Sciatic nerve (tissue), 2 donors: ENCODE measurements at regions not wholly inside any gene's neighbourhood (a gene's known extent, or its start where the extent isn't known, plus 50 kb on each side); places are given as distances from the start of the nearest gene placed in this dataset.
"Not testable (repeated sequence)": the region's sequence is repeated elsewhere in the genome, so short reads cannot be mapped to it uniquely, and the experiment has no call there.

Experiments used
- ATAC-seq: fragments of 200-7000 bp; cut with Tn5 transposase; one replicate; pipeline ENCODE4 v1.9.1; 2020; ENCODE audit warnings: mild to moderate bottlenecking, moderate library complexity
- DNase-seq: peaks from one replicate; pipeline ENCODE4 v3.0.0-alpha.2; 2020; ENCODE audit warnings: low spot score
- intact Hi-C: fragments of 100-400 bp; cut with DNase I; formaldehyde crosslinking; loops from one replicate; pipeline ENCODE4 v1.14.2; 2022
- donor health status: DM: no; HTN: no; CAD: no.
- donor health status: DM: no; HTN: no; CAD: no.

DNA sequence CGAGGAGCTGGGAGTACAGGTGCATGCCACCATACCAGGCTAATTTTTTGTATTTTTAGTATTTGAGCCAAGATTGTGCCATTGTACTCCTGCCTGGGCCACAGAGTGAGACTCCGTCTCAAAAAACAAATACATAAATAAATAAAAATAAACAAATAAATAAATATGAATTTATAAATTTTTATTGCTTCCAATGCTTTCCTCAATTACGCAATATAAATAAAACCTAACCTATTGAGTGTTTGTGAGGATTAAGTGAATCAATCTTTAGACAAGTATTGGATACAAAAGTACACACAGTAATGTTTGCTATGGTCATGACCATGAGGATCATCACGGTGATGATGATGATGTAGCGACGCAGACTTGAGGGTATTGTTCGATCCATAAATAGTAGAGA lies 257.4 kb downstream of the ASXL3 start:
- intact Hi-C loops: no loop called here
- DNase-seq: no peak
- ATAC-seq: no peak

DNA sequence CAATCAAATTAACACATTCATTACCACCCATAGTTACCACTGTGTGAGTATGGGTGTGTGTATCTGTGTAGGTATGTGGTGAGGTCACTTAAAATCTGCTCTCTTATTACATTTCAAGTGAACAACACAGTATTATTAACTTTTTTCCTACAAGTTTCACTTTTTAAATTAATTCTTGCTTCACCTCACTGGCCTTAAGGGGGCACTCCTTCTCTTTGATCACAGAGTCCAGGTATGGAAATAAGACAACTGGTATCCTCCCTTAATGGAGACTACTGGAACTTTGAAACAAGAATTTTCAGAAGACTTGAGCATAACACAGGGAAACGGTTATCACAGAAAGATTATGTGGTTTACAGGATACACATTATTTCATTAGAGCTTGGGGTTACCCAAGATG lies 255.8 kb downstream of the ASXL3 start:
- ATAC-seq: no peak
- intact Hi-C loops: no loop called here
- DNase-seq: no peak

- DNase-seq: no peak
- intact Hi-C loops: no loop called here
- no peak for ATAC-seq
These were observed 253.4 kb downstream of the ASXL3 start for GRCh38 chr18:33831424-33831823.

DNA sequence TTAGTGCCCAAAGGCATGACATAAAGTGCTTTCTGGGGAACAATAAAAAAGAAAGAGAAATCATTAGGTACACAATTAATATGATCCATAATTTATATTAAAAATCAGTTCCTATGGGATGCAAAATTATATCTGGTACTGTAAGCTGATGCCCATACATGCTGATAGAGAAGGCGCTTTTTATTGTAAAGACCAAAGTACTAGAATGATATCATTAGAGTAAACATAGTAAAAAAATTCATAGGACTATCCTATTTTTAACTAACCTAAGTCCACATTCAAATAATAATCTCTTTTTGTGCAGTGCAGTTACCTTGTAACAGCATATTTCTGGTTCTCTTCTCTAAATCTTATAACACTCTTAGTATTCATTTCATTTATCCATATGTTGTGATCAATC lies 252.2 kb downstream of the ASXL3 start:
- DNase-seq: no peak
- no peak for ATAC-seq
- intact Hi-C loops: no loop called here

- DNase-seq (no peak), ATAC-seq (no peak)
- intact Hi-C loops: no loop called here
These were observed 250.9 kb downstream of the ASXL3 start for GRCh38 chr18:33828949-33829348.

GRCh38 chr18:33826151-33826550 lies 248.1 kb downstream of the ASXL3 start:
- DNase-seq: no peak
- ATAC-seq: no peak
- intact Hi-C loops: no loop called here

GRCh38 chr18:33821503-33821902 lies 243.5 kb downstream of the ASXL3 start:
- no peak for ATAC-seq

GRCh38 chr18:33820517-33821371 lies 242.7 kb downstream of the ASXL3 start:
- no peak for ATAC-seq
- DNase-seq: no peak
- intact Hi-C loops: no loop called here

More at GRCh38 chr18:33821503-33821902, 243.5 kb downstream of the ASXL3 start:
- intact Hi-C loops: no loop called here
- no peak for DNase-seq

- DNase-seq, intact Hi-C loops, ATAC-seq: not testable (repeated sequence)
These were observed 241.8 kb downstream of the ASXL3 start for GRCh38 chr18:33819692-33820343.

GRCh38 chr18:33818145-33818544 lies 240.1 kb downstream of the ASXL3 start:
- intact Hi-C loops: no loop called here
- ATAC-seq (no peak), DNase-seq (no peak)

DNA sequence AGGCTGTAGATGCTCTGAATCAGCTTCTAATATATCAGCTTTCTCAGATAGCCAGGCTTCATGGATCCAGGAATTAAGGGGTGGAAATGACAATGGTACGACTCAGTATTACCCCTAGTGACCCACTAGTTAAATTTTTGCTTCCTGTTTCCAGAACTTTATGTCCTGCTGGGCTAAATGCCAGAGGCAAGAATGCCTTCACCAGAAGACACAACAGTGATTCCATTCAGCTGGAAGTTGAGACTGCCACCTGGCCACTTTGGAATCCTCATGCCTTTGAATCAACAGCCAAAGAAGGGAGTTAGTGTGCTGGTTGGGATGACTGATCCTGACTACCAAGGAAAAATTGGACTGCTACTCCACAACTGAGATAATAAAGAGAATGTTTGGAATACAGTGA lies 239.1 kb downstream of the ASXL3 start:
- DNase-seq (no peak), ATAC-seq (no peak)
- intact Hi-C loops: no loop called here

- intact Hi-C loops: no loop called here
- no peak for ATAC-seq
- no peak for DNase-seq
These were observed 236.5 kb downstream of the ASXL3 start for GRCh38 chr18:33814546-33814945.

DNA sequence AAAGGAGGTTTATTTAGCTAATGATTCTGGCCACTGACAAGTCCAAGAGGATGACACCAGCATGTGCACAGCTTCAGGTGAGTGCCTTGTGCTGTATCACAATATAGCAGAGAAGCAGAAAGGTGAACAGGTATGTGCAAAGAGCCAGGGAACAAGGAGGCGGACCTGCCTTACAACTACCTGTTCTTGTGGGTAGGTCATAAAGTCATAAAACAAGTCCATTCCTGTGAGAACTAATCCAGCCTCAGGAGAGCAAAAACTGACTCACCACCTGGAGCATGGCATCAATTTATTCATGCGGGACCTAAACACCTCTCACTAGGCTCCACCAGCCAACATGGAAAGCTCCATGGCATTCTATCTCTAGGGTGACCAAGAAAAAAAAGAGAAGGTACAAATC lies 234.2 kb downstream of the ASXL3 start:
- no peak for DNase-seq
- ATAC-seq: no peak
- intact Hi-C loops: no loop called here

- intact Hi-C loops: no loop called here
- DNase-seq (no peak), ATAC-seq (no peak)
These were observed 227.6 kb downstream of the ASXL3 start for GRCh38 chr18:33805592-33805991.

DNA sequence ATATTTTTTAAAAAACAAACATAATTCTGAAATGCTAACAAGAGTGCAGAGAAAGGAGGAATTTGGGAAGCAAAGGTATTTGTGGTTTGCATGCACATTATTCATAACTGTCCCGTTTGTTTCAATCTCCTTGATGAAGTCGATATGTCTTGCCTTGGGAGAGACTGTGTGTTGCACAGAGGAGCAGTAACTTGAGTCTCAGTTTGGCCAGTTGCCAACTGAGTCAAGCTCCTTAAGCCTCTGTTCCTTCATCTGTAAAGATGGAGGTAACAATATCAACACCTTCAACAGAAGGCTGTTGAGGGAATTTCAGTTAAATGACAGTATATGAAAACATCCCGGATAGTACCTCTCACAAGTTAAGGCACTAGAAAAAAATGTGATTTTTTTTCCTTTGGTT lies 226.2 kb downstream of the ASXL3 start:
- intact Hi-C loops: no loop called here
- no peak for ATAC-seq

DNA sequence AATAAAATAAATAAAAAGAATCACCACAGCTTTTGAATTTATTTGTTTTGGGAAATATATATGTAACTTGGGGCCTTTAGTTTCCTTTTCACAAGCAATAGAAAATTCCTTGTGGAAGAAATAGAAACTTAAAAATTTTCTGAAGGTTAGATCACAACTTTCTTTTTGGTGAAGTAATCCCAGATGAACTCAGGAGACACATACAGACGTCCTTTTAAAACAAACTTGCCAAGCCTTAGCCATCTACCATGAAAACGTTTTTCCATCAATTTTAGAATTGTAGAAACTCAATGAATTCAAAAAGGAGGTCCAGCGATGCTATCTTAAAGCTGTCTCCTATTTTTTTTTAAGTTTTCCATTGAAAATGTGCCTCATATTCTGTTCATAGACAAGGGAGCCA lies 225.6 kb downstream of the ASXL3 start:
- no peak for DNase-seq
- intact Hi-C loops: no loop called here
- ATAC-seq: no peak

More for the DNA sequence above, 226.2 kb downstream of the ASXL3 start:
- no peak for DNase-seq

GRCh38 chr18:33802955-33803354 lies 224.9 kb downstream of the ASXL3 start:
- ATAC-seq: no peak
- intact Hi-C loops: no loop called here
- DNase-seq: no peak
